ENCODE measurements at regions not wholly inside any gene's neighbourhood (a gene's known extent, or its start where the extent isn't known, plus 50 kb on each side); places are given as distances from the start of the nearest gene placed in this dataset.

GRCh38 chr1:88075813-88076212 is 608.3 kb upstream of the PKN2 start:
- TF ChIP-seq CTCF (IDR thresholded peaks at IDR 0.05), result no peak
- no peak for TF ChIP-seq POLR2A (IDR thresholded peaks at IDR 0.05)

Data from body of pancreas (tissue), 4 donors.